ENCODE measurements at regions not wholly inside any gene's neighbourhood (a gene's known extent, or its start where the extent isn't known, plus 50 kb on each side); places are given as distances from the start of the nearest gene placed in this dataset.
A peak's percentile ranks its signal among the peaks of the same experiment; 100 is the strongest.

- Histone ChIP-seq H3K4me3 (ENCODE audit: low read length) (no peak overlapping the region), H3K36me3 (replicated peaks; ENCODE audit: insufficient read depth, low read length) (no peaks in the 10 kb centered on the region), H3K27me3 (replicated peaks; ENCODE audit: insufficient read depth, low read length) (no peaks in the 10 kb centered on the region), H3K9me2 (replicated peaks; ENCODE audit: insufficient read depth, low read length) (no peaks in the 10 kb centered on the region), H3F3A (ENCODE audit: insufficient read depth, low read length) (no peaks in the 10 kb centered on the region), H3K4me2 (ENCODE audit: low read depth, low read length) (no peak overlapping the region), H3K9me3 (replicated peaks; ENCODE audit: insufficient read depth, low read length) (no peaks in the 10 kb centered on the region), H3K27ac (ENCODE audit: low read length) (no peak overlapping the region), H3K79me2 (ENCODE audit: low read length) (no peaks in the 10 kb centered on the region), H3K4me1 (ENCODE audit: low read length) (no peaks in the 10 kb centered on the region), H4K20me1 (ENCODE audit: insufficient read depth, low read length) (no peaks in the 10 kb centered on the region), H2AFZ (ENCODE audit: low read length) (no peak overlapping the region), H3K9ac (ENCODE audit: low read length) (no peak overlapping the region)
- TF ChIP-seq EZH2 (optimal IDR thresholded peaks at IDR 0.05; ENCODE audit: low read depth, low read length) (no peak), CTCF (IDR thresholded peaks at IDR 0.05; ENCODE audit: low read length) (no peak), EZH2phosphoT487 (IDR thresholded peaks at IDR 0.05; ENCODE audit: low read length) (no peak)
- DNase-seq, result no peak
Observed at GRCh38 chr2:193496786-193497185, 1302.1 kb upstream of the TMEFF2 start.

- H3K79me2 ChIP-seq (ENCODE audit: low read length), result no peaks in the 10 kb centered on the region
- H3F3A ChIP-seq (ENCODE audit: insufficient read depth, low read length), result no peaks in the 10 kb centered on the region
- TF ChIP-seq EZH2phosphoT487 (IDR thresholded peaks at IDR 0.05; ENCODE audit: low read length) (no peak), CTCF (IDR thresholded peaks at IDR 0.05; ENCODE audit: low read length) (no peak), EZH2 (optimal IDR thresholded peaks at IDR 0.05; ENCODE audit: low read depth, low read length) (no peak)
- no peaks in the 10 kb centered on the region for H3K27me3 ChIP-seq (replicated peaks; ENCODE audit: insufficient read depth, low read length)
- H3K9ac ChIP-seq (ENCODE audit: low read length), result no peak overlapping the region
- no peak overlapping the region for H2AFZ ChIP-seq (ENCODE audit: low read length)
- H3K4me3 ChIP-seq (ENCODE audit: low read length), result peak overlapping the region; percentile 24; the same call in 1 of the 2 replicates
- DNase-seq, result peak; percentile 45
- no peaks in the 10 kb centered on the region for H3K9me3 ChIP-seq (replicated peaks; ENCODE audit: insufficient read depth, low read length)
- no peaks in the 10 kb centered on the region for H4K20me1 ChIP-seq (ENCODE audit: insufficient read depth, low read length)
- no peak overlapping the region for H3K27ac ChIP-seq (ENCODE audit: low read length)
- H3K9me2 ChIP-seq (replicated peaks; ENCODE audit: insufficient read depth, low read length), result no peaks in the 10 kb centered on the region
- no peak overlapping the region for H3K4me2 ChIP-seq (ENCODE audit: low read depth, low read length)
- no peaks in the 10 kb centered on the region for H3K36me3 ChIP-seq (replicated peaks; ENCODE audit: insufficient read depth, low read length)
- no peaks in the 10 kb centered on the region for H3K4me1 ChIP-seq (ENCODE audit: low read length)
Observed at GRCh38 chr2:193482557-193482956, 1287.8 kb upstream of the TMEFF2 start.

- DNase-seq, result no peak
- no peaks in the 10 kb centered on the region for H3K36me3 ChIP-seq (replicated peaks; ENCODE audit: insufficient read depth, low read length)
- TF ChIP-seq EZH2 (optimal IDR thresholded peaks at IDR 0.05; ENCODE audit: low read depth, low read length) (no peak), EZH2phosphoT487 (IDR thresholded peaks at IDR 0.05; ENCODE audit: low read length) (no peak), CTCF (IDR thresholded peaks at IDR 0.05; ENCODE audit: low read length) (no peak)
- no peak overlapping the region for H3K9ac ChIP-seq (ENCODE audit: low read length)
- no peaks in the 10 kb centered on the region for H3K27me3 ChIP-seq (replicated peaks; ENCODE audit: insufficient read depth, low read length)
- H3K4me1 ChIP-seq (ENCODE audit: low read length), result no peaks in the 10 kb centered on the region
- H3K9me3 ChIP-seq (replicated peaks; ENCODE audit: insufficient read depth, low read length), result no peaks in the 10 kb centered on the region
- no peak overlapping the region for H3K27ac ChIP-seq (ENCODE audit: low read length)
- H3K4me3 ChIP-seq (ENCODE audit: low read length), result no peak overlapping the region
- H3K4me2 ChIP-seq (ENCODE audit: low read depth, low read length), result no peak overlapping the region
- H3F3A ChIP-seq (ENCODE audit: insufficient read depth, low read length), result no peaks in the 10 kb centered on the region
- no peak overlapping the region for H2AFZ ChIP-seq (ENCODE audit: low read length)
- no peaks in the 10 kb centered on the region for H3K79me2 ChIP-seq (ENCODE audit: low read length)
- H4K20me1 ChIP-seq (ENCODE audit: insufficient read depth, low read length), result no peaks in the 10 kb centered on the region
- H3K9me2 ChIP-seq (replicated peaks; ENCODE audit: insufficient read depth, low read length), result no peaks in the 10 kb centered on the region
Observed at GRCh38 chr2:193480187-193480586, 1285.5 kb upstream of the TMEFF2 start.
